Pancreas (tissue), 10 donors: ENCODE measurements at regions not wholly inside any gene's neighbourhood (a gene's known extent, or its start where the extent isn't known, plus 50 kb on each side); places are given as distances from the start of the nearest gene placed in this dataset.

Experiments
- ATAC-seq, 4 donors: fragments of 200-7000 bp; cut with Tn5 transposase; one replicate each; pipeline versions ENCODE4 v1.8.0 to v1.9.1; 2020; ENCODE audit warnings: mild to moderate bottlenecking in 4 of 4, moderate library complexity in 4 of 4
- DNase-seq, 6 donors: peaks; one replicate each; pipeline ENCODE4 v3.0.0-alpha.2; 2020
- FAIRE-seq: peaks from 2 replicates; lab custom pipeline; 2012; peaks lifted over from hg19 to GRCh38; lab: Jason Lieb, UNC
- H3K27ac ChIP-seq, 4 donors: fragments of 200-600 bp; sonication (generic); 1 replicate in 3 of 4; 2 replicates in 1 of 4; pipeline versions ENCODE4 v1.5.0 to v1.8.0; 2020
- H3K27me3 ChIP-seq, 4 donors: fragments of 200-600 bp; one replicate each; pipeline ENCODE4 v1.8.0; 2021
- H3K36me3 ChIP-seq, 3 donors: fragments of 200-600 bp; sonication (generic) in 1 of 3; one replicate each; pipeline versions ENCODE4 v1.5.0 to v1.8.0; 2020 to 2021
- H3K4me1 ChIP-seq, 3 donors: fragments of 200-600 bp; one replicate each; pipeline ENCODE4 v1.8.0; 2021
- H3K4me3 ChIP-seq, 4 donors: fragments of 200-600 bp; sonication (generic) in 2 of 4; one replicate each; pipeline versions ENCODE4 v1.5.0 to v1.8.0; 2020 to 2021
- H3K9me3 ChIP-seq, 4 donors: fragments of 200-600 bp; one replicate each; pipeline ENCODE4 v1.8.0; 2021
- WGBS, 2 donors: extraction: QIAGEN DNeasy Blood & Tissue Kit; methylation state at CpG; one replicate each; pipeline ENCODE4 v1.1.7; 2013; 5-methylcytosine and 5-hydroxymethylcytosine counted together
- intact Hi-C, 3 donors: fragments of 100-400 bp; cut with DNase I; formaldehyde crosslinking; loops; one replicate each; pipeline versions ENCODE4 v1.11.1 to v1.14.2; 2022
- TF ChIP-seq, protein P1 (sequence below), 4 donors: fragments of 200-600 bp; sonication (generic) in 3 of 4; IDR thresholded peaks; one replicate each; pipeline versions ENCODE4 v1.5.0 to v1.8.0; 2021; ENCODE audit warnings: antibody characterized with exemption in 4 of 4
- donor health status: healthy with polysubstance abuse.
- donor health status: DM: no; HTN: no; CAD: no; lungs with moderate emphysema.
- donor health status: DM: no; HTN: no; CAD: no.
- donor health status: control.
- donor health status: control.
- donor health status: Bipolar disorder and iron deficiency.
- donor health status: DM: yes; HTN: yes; CAD: no.
- donor health status: DM: no; HTN: no; CAD: no.
- donor health status: DM: no; HTN: no; CAD: no.
- donor health status: DM: yes; HTN: yes; CAD: no.

DNA sequence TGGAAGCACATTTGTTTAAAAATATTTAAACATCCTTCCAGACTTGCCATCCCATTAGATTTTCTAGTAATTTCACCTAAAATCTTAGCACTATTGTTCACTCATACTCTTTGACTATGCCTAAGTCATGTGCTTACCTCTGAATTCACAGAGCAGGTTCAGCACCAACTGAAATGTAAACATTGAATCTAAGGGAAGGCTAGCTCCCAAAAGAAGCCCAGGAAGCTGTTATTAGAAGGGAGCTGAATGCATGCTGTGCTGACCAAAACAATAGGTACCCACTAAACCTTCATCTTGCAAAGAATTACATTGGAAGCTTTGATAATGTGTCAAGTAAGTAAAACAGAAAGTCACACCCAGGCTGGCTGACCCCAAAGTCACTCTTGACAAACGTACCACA lies 571.3 kb downstream of the GABRG2 start:
- Histone ChIP-seq H3K4me3 (no peak overlapping the region), H3K27me3 (no peaks in the 10 kb centered on the region), H3K36me3 (no peaks in the 10 kb centered on the region), H3K27ac (no peak overlapping the region), H3K4me1 (no peaks in the 10 kb centered on the region), H3K9me3 (no peaks in the 10 kb centered on the region)
- TF ChIP-seq, protein P1, sequence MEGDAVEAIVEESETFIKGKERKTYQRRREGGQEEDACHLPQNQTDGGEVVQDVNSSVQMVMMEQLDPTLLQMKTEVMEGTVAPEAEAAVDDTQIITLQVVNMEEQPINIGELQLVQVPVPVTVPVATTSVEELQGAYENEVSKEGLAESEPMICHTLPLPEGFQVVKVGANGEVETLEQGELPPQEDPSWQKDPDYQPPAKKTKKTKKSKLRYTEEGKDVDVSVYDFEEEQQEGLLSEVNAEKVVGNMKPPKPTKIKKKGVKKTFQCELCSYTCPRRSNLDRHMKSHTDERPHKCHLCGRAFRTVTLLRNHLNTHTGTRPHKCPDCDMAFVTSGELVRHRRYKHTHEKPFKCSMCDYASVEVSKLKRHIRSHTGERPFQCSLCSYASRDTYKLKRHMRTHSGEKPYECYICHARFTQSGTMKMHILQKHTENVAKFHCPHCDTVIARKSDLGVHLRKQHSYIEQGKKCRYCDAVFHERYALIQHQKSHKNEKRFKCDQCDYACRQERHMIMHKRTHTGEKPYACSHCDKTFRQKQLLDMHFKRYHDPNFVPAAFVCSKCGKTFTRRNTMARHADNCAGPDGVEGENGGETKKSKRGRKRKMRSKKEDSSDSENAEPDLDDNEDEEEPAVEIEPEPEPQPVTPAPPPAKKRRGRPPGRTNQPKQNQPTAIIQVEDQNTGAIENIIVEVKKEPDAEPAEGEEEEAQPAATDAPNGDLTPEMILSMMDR (IDR thresholded peaks at IDR 0.05) = no peak
- intact Hi-C loops = no loop called here
- 10 to 15% methylated on average over 1 of the region's 1 CpG for WGBS, 2 donors
- FAIRE-seq (no peak), ATAC-seq (no peak), DNase-seq (no peak)

DNA sequence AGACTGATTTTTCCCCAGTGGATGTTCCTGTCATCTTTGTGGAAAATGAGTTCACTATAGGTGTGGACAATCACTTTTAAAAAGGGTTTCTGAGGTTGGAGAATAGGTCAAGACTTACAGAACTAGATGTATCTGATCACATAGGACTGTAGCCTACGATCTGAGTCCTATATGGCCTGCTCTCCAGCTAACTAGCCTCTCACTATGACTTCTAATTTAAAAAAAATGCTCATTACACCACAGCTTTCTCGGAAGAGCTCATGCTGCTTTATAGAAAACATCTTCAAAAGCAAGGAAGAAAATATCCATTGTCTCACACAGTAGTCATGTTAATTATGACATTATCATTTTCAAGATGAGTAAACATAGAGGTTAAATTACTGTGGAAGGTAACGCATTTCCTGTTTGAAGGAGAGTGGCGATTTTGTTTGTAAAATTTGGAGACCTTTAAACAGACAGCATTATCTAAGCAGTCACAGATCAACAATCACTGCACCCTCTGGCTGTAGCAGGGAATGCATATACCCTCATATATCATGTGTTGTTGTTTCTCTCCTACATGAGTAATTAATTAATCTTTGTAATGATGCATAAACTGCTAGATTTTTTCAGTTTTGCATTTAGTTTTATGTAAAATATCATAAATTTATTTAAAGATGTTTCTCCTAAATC lies 573.7 kb downstream of the GABRG2 start:
- 23 to 32% methylated on average over 4 of the region's 4 CpGs for WGBS, 2 donors
- Histone ChIP-seq H3K27ac (no peak overlapping the region), H3K9me3 (no peaks in the 10 kb centered on the region), H3K4me3 (no peak overlapping the region), H3K36me3 (no peaks in the 10 kb centered on the region), H3K27me3 (no peaks in the 10 kb centered on the region), H3K4me1 (no peaks in the 10 kb centered on the region)
- TF ChIP-seq, protein P1 (IDR thresholded peaks at IDR 0.05) = no peak
- intact Hi-C loops = no loop called here
- FAIRE-seq (no peak), DNase-seq (no peak), ATAC-seq (no peak)

DNA sequence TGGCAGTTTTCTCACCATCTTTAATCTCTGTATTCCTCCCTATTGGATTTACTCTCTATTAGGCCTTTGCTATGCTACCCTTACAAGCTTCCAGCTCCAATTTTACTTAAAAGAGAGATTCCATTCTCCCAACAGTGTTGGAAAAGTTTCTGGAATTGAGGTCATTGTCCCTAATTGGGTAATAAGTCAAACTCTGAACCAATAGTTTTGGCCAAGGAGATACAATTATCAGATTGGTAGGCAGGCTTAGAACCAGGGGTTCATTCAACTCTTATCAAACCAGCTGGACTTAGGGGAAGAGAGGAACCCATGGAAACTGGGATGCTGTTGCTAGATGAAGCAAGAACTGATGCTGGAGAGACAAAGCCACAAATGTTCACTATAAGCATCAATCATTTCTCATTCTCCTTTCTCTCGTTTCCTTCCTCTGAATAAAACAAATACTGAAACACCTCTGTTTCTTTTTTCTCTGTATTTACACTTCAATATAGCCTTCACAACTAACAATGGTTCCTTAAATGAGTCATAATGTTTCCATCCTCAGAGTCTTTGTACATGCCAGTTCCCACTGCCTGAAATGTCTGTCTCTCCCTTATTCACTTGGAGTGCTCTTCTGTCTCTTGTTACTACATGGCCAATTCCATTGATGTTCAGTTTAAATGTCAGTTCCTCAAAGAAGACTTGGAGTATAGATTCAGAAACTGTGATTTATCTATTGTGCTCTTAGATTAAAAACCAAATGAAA lies 587.3 kb downstream of the GABRG2 start:
- intact Hi-C loops = no loop called here
- H3K27ac ChIP-seq = no peak overlapping the region
- TF ChIP-seq, protein P1 (IDR thresholded peaks at IDR 0.05) = no peak
- no peaks in the 10 kb centered on the region for H3K36me3 ChIP-seq
- no peak overlapping the region for H3K4me3 ChIP-seq
- no peak for FAIRE-seq
- ATAC-seq = no peak
- H3K9me3 ChIP-seq = no peaks in the 10 kb centered on the region
- no peaks in the 10 kb centered on the region for H3K4me1 ChIP-seq
- 19 to 22% methylated on average over 1 of the region's 1 CpG for WGBS, 2 donors
- H3K27me3 ChIP-seq = no peaks in the 10 kb centered on the region
- no peak for DNase-seq

DNA sequence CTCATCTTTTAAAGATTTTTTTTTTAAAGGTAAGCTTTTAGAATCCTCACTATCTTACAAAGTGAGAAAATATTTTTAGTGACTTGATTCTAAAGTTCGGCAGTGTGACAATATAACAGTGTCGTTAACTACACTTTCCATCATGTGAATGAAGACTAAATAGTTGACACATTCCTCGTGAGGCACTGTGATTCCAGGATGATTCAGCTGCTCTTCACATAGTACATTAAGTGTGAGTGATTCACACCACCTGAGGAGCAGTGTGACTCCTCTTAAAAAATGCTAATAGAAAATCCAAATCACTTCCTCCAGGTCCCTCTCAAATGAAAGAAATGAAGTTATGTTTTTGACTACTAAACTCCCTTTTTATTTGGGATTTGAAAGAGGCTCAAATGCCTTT lies 589.5 kb downstream of the GABRG2 start:
- Histone ChIP-seq H3K4me1 (no peaks in the 10 kb centered on the region), H3K4me3 (no peak overlapping the region), H3K27me3 (no peaks in the 10 kb centered on the region), H3K9me3 (no peaks in the 10 kb centered on the region), H3K36me3 (no peaks in the 10 kb centered on the region), H3K27ac (no peak overlapping the region)
- intact Hi-C loops = no loop called here
- no peak for FAIRE-seq
- ATAC-seq = no peak
- no peak for DNase-seq
- TF ChIP-seq, protein P1 (IDR thresholded peaks at IDR 0.05) = no peak
- WGBS, 2 donors = 46 to 47% methylated on average over 3 of the region's 3 CpGs

DNA sequence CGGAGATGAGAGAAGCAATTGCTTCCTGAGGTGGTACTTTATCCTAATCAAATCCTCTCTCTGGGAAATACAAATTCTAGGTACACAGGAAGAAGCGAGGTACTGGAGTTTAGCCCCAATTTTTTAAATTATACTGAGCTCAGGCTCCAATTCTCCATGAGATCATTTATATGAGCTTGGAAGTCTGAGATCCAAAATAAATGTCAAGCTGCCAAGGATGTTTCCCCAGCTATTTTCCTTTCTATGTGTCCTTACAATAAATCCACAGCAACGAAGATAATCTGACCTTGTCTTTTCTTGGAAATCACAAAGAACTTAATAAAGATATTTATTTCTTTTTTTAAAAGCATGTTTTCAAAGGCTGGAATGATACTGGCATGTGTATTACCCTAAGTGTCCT lies 597.3 kb downstream of the GABRG2 start:
- Histone ChIP-seq H3K27ac (no peak overlapping the region), H3K4me3 (no peak overlapping the region), H3K36me3 (no peaks in the 10 kb centered on the region), H3K9me3 (no peaks in the 10 kb centered on the region), H3K4me1 (no peaks in the 10 kb centered on the region), H3K27me3 (no peaks in the 10 kb centered on the region)
- ATAC-seq (no peak), FAIRE-seq (no peak), DNase-seq (no peak)
- TF ChIP-seq, protein P1 (IDR thresholded peaks at IDR 0.05) = no peak
- 56 to 80% methylated on average over 3 of the region's 3 CpGs for WGBS, 2 donors
- intact Hi-C loops = no loop called here
